HG02678 (cell line): ENCODE measurements at regions not wholly inside any gene's neighbourhood (a gene's known extent, or its start where the extent isn't known, plus 50 kb on each side); places are given as distances from the start of the nearest gene placed in this dataset.
"Not testable (repeated sequence)": the region's sequence is repeated elsewhere in the genome, so short reads cannot be mapped to it uniquely, and the experiment has no call there.

Source experiments
- ATAC-seq: cut with Tn5 transposase; IDR thresholded peaks from one replicate; pipeline ENCODE4 v1.9.1; 2021; ENCODE audit warnings: mild to moderate bottlenecking, moderate library complexity; ENCODE audit not compliant: unreplicated experiment

GRCh38 chr13:111007209-111007608, 92.3 kb upstream of the ANKRD10 start:
- no peak for ATAC-seq

- ATAC-seq = no peak
These were observed 91.7 kb upstream of the ANKRD10 start for GRCh38 chr13:111006506-111007031.

GRCh38 chr13:111005808-111006505, 91.1 kb upstream of the ANKRD10 start:
- ATAC-seq = no peak

DNA sequence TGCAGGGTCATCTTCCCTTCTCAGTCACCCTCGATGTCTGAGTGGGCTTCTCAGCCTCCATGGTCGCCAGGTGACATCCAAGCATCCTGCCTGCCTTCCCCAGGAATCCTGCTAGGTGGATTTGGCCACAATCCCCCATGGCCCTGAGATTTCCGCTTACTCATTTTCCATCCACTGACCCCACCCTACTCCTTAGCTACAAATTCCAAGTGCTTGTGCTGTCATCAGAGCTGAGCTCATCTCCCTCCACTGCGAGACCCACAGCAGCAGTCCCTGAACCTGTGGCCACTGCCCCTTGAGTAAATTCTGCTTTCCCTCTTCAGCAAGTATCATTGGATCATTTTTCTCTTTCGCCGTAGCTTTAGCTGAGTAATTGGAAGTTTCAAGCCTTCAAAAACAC, 90.5 kb upstream of the ANKRD10 start:
- no peak for ATAC-seq

- no peak for ATAC-seq
These were observed 89.6 kb upstream of the ANKRD10 start for GRCh38 chr13:111004444-111004843.

DNA sequence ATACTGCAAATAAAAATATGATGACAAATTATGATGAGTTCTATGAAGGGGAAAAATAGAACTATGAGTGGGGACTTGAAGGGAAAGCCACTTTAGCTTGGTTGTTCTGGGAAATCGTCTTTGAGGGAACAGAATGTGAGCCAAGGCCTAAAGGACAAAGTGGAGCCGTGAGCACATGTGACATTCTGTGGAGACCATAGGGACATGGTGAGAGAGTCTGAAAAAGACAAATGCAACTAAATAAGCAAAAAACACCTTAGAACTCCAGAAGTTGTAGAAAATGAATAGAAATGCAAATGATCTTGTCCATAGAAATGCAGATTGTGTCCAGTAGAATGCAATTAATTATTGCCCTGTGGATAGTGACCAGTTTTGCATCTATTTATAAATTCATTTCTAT, 86.8 kb upstream of the ANKRD10 start:
- ATAC-seq = no peak

DNA sequence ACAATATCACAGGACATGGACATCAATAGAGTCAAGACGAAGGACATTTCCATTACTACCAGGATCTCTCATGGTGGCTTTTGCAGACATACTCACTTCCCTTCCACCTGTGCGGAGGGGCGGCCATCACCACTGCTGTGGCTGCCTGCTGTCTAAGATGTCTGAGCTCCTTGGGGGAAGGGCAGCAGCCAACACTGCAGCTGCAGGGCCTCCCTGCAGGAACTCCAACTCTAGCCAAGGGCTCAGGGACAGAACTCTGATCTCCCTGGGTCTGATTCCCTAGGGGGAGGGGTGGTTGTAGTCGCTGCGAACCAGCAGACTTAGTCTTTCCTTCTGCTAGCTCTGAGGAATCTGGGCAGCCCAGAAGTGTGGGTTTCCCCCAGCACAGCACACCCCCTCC, 78.9 kb upstream of the ANKRD10 start:
- ATAC-seq = no peak

DNA sequence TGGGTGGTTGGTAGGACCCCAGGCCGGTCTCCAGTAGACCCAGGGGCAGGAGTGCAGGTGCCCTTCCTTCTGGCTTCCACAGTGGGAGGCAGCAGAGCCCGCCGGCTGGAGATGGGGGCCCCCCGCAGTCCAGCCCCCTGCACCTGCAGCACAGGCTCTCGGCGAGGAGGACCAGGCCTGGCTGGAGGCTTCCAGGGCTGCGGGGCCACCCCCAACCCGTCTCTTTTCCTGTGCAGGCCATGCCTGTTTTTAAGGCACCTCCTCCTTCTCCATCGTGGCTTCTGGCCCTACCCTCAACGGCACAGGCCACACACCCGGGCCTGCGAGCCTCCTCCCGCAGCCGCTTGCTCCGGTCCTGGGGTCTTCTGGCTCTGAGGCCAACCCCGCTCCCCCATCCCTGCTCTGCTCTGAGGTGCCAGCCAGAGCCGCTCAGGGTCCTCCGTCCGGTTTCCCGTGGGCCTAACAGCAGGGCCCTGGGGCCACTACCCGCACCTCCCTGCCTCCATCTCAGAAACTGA, 77.2 kb upstream of the ANKRD10 start:
- ATAC-seq = no peak

GRCh38 chr13:110989331-110989730, 74.5 kb upstream of the ANKRD10 start:
- no peak for ATAC-seq

DNA sequence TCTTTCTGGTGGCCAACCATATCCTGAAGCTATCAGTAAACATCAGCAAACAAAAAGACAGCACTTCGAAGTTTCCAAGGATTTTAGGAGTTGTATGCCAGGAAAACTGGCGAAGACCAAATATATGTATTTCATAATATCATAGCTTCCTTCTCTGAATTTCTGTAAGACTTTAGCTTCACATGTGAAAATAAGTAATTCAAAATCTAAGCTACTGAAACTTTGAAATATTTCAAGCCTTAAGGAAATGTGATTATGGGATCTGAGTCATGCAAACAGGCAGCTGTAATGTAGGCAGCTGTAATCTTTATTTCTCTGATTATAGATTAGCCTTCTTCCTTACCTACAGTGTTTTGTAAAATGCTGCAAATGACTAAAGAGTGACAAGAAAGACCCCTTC, 70.7 kb upstream of the ANKRD10 start:
- no peak for ATAC-seq

- no peak for ATAC-seq
These were observed 69.9 kb upstream of the ANKRD10 start for GRCh38 chr13:110984798-110985197.

- ATAC-seq = no peak
These were observed 69.5 kb upstream of the ANKRD10 start for GRCh38 chr13:110984381-110984780.

GRCh38 chr13:110983241-110983640, 68.4 kb upstream of the ANKRD10 start:
- no peak for ATAC-seq

- no peak for ATAC-seq
These were observed 66.5 kb upstream of the ANKRD10 start for GRCh38 chr13:110981379-110981778.

- no peak for ATAC-seq
These were observed 66.1 kb upstream of the ANKRD10 start for GRCh38 chr13:110980921-110981320.

DNA sequence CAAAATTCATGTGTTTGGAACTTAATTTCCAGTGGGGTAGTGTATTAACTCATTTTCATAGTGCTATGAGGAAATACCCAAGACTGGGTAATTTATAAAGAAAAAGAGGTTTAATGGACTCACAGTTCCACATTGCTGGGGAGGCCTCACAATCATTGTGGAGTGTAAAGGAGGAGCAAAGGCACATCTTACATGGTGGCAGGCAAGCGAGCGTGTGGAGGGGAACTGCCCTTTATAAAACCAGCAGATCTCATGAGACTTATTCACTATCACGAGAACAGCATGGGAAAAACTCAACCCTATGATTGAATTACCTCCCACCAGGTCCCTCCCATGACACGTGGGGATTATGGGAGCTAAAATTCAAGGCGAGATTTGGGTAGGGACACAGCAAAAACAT, 64.3 kb upstream of the ANKRD10 start:
- ATAC-seq = not testable (repeated sequence)

DNA sequence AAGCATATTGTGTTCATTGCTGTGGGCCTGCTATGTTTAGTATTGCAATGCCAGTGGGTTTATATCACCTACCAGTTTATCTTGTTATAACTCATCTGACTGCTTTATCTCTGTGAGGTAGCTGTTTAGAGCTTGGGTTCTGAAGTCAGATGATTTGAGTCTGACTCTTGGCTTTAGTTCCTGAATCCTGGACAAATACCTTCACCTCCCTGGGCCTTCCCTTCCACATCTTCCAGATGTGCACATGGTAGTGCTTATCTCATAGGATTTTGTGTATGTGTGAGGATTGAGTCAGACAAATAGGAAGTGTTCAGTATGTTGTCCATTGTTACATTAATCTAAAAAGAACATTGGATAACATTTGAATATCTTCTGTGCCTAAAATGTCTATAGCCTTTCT, 63.5 kb upstream of the ANKRD10 start:
- no peak for ATAC-seq

DNA sequence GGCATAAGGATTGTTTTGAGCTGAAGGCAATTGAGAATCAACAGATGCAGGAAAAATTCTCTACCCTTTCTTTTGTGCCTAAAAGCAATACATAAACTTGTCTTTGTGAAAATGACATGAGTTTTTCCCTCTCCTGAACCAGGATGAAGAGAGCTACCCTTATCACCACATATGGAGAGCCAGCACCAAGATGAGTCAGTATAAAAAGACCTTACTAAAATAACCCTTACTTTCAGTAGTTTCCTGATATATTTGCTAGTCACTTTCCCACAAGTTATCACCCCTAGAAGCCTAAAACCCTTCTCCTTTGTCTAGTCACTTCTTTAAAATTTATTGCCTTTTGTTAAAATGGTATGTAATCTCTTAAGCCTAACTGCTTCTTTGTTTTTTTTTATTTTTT, 61.9 kb upstream of the ANKRD10 start:
- ATAC-seq = no peak

GRCh38 chr13:110973007-110973700, 58.3 kb upstream of the ANKRD10 start:
- no peak for ATAC-seq

DNA sequence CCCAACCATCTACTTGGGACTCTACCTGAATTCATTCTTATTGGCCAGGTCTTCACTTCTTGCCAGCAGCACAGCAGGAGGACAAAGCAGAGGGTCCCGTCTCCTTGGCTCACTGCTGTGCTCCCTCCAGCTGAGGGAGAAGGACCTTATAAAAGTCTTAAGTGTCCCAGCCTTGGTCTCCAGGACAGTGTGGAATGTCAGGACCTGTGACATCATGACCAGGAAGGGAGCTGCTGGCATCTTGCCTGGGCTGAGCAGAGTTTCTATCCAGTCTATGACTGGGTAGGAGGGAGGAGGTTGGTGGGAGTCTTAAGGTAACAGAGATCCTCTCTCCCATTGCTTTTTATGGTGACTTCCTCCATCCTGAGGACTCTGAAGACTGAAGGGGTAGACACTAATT, 56.6 kb upstream of the ANKRD10 start:
- ATAC-seq = no peak

DNA sequence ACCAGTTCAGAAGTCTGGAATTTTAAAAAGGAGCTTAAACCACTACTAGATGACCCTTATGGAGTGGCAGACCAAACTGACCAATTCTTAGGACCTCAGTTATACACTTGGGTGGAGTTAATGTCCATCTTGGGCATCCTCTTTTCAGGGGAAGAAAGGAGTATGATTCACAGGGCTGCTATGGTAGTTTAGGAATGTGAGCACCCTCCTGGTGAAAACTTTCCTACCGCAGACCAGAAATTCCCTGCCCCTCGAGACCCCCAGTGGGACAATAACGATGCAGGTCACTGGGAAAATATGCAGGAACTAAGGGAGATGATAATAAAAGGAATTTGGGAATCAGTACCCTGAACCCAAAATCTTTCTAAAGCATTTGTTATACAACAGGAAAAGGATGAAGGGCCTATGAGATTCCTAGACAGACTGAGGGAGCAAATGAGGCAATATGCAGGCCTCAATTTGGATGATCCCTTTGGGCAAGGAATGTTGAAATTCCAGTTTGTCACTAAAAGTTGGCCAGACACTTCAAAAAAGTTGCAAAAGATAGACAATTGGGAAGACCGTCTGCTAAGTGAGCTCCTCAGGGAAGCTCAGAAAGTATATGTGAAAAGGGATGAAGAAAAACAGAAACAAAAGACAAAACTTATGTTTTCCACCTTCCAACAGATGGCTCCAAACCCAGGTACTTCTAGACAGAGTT, 52.4 kb upstream of the ANKRD10 start:
- not testable (repeated sequence) for ATAC-seq

DNA sequence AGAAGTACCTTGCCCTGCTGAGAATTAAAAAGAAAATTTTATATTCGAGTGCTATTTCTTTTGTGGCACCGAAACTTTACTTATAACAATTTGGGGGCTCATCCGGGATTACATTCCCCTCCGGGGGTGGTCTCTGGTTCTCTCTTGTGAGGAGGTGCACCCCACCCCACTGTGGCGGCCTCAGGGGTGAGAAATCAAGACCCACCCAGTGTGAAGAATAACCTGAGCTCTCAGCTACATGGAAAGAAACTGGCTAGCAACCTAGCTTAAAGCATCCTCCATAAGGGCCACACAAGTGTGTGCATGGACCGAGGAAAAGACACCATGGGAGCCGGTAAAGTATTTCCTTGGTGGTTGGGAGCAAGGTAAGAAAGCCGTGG, 50.9 kb upstream of the ANKRD10 start:
- ATAC-seq = no peak
